GM19035 (cell line): ENCODE measurements at regions not wholly inside any gene's neighbourhood (a gene's known extent, or its start where the extent isn't known, plus 50 kb on each side); places are given as distances from the start of the nearest gene placed in this dataset.
"Not testable (repeated sequence)": the region's sequence is repeated elsewhere in the genome, so short reads cannot be mapped to it uniquely, and the experiment has no call there.

Experiments used
- ATAC-seq: cut with Tn5 transposase; IDR thresholded peaks from one replicate; pipeline ENCODE4 v1.9.1; 2021; ENCODE audit not compliant: unreplicated experiment

DNA sequence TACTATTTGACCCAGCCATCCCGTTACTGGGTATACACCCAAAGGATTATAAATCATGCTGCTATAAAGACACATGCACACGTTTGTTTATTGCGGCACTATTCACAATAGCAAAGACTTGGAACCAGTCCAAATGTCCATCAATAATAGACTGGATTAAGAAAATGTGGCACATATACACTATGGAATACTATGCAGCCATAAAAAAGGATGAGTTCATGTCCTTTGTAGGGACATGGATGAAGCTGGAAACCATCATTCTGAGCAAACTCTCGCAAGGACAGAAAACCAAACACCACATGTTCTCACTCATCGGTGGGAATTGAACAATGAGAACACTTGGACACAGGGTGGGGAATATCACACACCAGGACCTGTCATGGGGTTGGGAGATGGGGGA is 56.7 kb upstream of the SELENOP start:
- ATAC-seq: not testable (repeated sequence)

- not testable (repeated sequence) for ATAC-seq
These were observed 53.1 kb upstream of the SELENOP start for GRCh38 chr5:42864749-42865148.
